NCI-H2196 treated with DMSO at 0.1 percent for 48 hours (cell line): ENCODE measurements at regions not wholly inside any gene's neighbourhood (a gene's known extent, or its start where the extent isn't known, plus 50 kb on each side); places are given as distances from the start of the nearest gene placed in this dataset.

Experiments
- DNase-seq: peaks from one replicate; lab custom pipeline; 2025; ENCODE audit not compliant: unreplicated experiment; lab: John Stamatoyannopoulos, UW

DNA sequence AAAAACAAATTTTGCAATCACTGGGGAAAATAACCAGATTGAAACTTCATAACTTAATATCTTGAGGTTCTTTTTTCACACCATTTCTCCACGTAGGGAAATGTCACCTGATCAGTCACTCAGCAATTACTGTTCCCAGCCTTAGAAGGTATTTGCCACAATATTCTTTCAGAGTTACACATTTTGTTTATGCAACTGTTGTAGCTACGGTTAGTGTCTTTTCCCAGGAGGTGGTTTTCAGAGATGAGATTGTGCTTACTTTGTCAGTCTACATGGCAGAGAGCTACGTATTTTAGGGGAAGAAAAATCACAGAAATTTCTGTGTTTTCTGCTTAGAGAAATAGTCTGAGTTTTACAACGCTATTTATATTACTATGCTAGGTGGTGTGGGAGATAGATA, 792.8 kb upstream of the B3GALT2 start:
- no peak for DNase-seq

- no peak for DNase-seq
These were observed 787.9 kb upstream of the B3GALT2 start for GRCh38 chr1:193974286-193974798.

DNA sequence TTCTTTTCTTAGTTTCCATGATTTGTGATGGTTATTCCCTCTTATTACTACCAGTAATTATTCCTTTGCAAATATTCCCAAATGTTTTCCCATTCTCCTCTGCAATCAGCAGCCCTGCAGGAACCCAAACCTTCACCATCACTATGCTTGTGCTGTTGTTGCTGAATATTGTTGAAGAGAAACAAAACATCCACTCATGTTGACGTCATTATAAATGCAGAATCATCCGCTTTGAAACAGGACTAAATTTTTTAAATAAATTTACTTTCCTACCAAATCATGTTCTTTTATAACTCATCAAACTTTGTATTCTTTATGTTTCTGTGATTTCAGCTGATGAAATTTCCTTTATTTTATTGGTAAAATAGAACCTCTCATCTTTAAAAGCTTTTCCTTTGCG, 787.0 kb upstream of the B3GALT2 start:
- no peak for DNase-seq

- DNase-seq: no peak
These were observed 785.2 kb upstream of the B3GALT2 start for GRCh38 chr1:193971595-193971994.

DNA sequence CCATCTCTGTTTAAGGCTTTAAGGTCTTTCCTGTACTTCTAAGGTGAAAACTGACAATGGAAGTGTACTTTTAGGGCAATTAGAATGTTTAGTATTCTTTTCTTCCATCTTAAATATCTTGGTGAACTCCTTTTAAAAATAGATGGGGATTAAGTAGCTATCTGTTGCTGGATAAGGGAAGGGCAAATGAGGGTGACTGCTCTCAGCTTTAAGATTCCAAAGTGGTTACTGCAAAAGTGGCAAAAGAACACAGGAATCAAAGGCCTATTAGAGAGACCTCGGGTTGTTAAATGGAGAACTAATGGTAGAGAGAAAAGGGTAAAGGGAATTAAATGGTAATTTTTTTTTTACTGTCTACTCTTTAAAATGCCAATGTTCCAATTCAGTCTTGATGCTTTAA, 774.1 kb upstream of the B3GALT2 start:
- no peak for DNase-seq

DNA sequence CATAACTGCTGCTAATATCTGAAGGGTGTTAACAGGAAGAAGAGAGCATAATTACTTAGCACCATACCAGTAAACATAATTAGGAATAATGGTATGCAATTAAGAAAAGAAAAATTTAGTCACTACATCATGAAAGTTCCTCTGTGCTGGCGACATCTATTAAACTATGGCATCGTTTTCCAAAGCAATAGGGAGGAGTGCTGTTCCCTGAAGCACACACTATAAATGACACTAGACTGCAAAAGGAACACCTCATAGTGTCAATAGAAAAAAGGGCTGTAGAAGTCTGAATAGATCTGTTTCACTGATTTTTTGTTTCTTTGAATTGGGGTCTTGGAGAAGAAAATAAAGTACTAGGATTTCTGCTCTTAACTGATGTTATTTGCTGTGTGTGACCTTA, 773.6 kb upstream of the B3GALT2 start:
- DNase-seq: no peak

DNA sequence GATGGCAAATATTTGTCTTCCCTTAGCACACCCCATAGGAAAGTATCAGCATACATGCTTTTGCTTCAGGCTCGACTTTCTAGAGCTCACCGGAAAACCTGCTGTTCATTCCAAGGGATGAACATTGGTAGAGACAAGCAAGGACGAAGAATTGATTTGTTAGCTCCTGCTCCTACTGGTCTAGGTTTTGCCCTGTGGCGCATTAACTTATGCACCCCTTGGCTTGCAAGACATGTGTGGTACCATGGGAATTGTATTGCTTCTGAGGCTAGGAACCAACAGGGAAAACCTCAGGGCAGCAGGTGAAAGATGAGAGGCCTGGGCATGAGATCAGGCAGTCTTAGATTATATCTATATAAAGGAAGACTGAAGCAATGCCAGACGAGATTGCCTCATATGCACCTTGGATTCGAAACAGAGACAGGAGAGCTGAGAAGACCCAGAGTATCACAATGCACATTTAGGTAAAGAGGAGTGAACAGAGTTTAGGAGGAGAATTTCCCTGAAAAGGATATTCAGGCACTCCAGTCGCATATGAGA, 771.2 kb upstream of the B3GALT2 start:
- DNase-seq: no peak

DNA sequence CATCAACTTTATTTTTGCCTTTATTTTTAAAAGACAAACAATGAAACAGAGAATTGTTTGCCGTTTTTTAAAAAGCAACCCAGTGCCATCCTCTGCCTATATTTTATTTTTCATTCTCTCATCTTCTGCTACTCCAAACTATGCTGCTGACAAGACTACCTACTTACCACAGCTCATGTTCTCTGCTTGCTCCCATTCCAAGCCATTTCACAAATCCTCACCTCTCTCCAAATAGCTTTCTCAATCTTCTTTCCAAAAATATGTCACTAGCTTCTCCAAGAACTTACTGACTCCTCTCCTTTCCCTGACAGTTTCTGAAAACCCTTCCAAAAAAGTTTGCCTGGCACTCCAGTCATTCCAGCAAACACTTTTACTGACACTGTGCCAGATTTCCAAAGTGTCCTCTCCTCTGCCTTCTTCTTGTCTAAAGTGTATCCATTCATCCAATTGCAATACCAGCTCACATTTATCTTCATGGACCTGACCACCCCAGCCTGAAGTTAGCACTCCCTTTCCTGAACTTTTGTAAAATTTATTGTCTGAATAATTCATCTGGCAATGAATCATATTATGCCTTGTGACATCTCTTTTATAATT, 766.5 kb upstream of the B3GALT2 start:
- no peak for DNase-seq

GRCh38 chr1:193951984-193952383, 765.6 kb upstream of the B3GALT2 start:
- no peak for DNase-seq

DNA sequence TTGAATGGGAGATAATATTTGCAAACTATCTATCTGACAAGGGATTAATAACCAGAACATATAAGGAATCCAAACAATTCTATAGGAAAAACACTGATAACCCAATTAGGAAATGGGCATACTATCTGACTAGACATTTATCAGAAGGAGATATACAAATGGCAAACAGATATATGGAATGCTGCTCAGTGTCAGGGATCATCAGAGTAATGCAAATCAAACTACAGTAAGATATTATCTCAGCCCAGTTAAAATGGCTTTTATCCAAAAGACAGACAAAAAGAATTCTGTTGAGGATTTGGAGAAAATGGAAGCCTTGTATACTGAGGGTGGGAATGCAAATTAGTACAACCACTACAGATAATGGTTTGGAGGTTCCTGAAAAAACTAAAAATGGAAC, 758.0 kb upstream of the B3GALT2 start:
- DNase-seq: no peak

DNA sequence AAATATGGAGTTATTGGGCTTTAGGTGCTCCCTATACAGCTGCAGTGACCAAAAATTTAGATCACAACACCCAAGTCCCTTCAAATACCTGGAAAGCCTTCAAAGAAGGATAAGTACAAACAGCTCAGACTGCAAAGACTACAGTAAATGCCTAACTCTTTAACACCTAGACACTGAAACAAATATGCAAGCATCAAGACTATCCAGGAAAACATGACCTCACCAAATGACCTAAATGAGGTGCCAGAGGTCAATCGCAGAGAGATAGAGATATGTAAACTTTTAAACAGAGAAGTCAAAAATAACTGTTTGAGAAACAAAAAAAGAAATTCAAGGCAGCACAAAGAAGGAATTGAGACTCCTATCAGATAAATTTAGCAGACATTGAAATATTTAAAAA, 753.8 kb upstream of the B3GALT2 start:
- DNase-seq: no peak

DNA sequence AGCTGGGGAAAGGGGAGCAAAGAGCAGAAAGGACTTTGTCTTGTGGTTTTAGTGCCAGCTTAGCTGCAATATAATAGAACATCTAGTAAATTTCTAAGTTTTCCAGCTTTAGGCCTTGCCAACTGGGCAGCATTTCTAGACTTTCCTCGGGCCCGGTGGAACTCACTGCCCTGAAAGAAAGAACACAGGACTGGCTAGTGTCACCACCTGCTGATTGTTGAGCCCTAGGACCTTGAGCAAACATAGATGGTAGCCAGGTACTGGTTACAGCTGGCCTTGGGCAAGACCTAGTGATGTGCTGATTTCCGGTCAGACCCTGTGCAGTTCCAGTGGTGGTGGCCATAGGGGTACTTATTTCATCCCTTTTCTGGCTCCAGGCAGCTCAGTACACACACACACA, 753.2 kb upstream of the B3GALT2 start:
- DNase-seq: no peak

- no peak for DNase-seq
These were observed 750.9 kb upstream of the B3GALT2 start for GRCh38 chr1:193937308-193937707.

DNA sequence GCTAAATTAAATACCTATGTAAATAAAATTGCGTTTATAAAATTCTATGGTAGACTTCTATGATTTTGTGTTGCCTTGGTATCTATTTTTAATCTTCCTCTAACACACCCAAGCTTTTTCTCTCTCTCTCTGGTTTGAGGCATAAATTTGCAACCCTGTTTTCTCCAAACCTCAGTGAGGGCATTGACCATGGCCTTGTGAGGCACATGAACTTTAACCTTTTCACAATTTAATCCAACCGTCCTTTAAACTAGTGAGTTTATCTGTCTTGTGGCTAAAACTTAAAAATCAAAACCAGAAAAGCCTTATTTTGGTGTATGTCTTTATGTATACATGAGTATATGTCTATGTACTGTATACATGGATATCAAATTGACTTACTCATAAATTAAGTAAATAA, 746.6 kb upstream of the B3GALT2 start:
- DNase-seq: no peak

DNA sequence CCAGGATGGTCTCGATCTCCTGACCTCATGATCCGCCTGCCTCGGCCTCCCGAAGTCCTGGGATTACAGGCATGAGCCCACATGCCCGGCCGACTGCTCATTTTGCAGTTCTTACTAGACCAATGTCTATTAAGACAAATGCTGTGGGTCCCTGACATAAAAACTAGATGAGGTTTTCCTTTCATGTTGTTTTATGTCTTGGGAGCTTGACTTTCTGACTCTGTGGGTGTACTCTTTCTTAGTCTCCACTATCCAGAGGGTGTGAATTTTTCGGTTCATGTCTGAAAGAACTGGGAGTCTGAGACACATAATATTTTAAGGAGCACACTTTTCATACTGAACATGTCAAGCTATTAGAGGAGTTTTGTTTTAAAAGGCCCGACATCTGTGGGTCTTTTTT, 744.9 kb upstream of the B3GALT2 start:
- no peak for DNase-seq

- no peak for DNase-seq
These were observed 743.1 kb upstream of the B3GALT2 start for GRCh38 chr1:193929374-193930033.

DNA sequence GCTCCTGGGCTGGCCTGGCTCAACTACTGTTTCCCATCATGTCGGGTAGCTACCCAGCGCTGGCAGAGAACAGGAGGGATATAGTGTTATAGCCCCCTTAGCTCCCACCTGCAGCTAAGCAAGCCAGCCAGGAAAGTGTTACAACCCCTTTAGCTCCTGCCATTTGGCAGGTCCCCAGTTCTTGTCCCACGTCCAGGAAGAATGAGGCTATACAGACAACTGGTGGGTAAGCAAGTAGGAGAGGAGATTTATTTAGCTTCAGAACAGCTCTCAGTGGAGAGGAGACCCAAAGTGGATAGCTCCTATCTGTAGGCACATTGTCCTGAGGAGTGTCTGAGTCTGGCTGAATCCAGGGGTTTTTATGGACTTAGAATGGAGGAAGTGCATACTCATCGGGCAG, 741.1 kb upstream of the B3GALT2 start:
- DNase-seq: no peak

DNA sequence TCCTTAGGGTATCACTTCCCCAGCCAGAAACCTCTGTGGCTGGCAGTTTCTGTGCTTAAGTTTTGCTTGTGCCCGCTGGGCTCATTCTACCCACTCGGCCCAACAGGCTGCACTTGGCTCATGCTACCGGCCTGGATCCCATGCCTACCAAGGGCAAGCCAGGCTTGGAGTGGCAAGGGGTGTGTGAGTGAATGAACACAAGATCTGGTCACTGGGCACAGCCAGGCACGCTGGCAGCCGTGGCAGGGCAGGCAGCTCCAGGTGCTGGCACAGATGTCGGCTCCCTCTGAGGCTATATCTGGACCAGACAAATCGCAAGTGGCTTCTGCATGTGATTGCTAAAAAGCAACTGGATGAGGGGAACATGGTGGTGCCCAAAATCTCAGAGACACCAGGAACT, 740.5 kb upstream of the B3GALT2 start:
- DNase-seq: no peak

GRCh38 chr1:193919827-193920226, 733.4 kb upstream of the B3GALT2 start:
- DNase-seq: no peak

- DNase-seq: no peak
These were observed 730.0 kb upstream of the B3GALT2 start for GRCh38 chr1:193916452-193916851.

DNA sequence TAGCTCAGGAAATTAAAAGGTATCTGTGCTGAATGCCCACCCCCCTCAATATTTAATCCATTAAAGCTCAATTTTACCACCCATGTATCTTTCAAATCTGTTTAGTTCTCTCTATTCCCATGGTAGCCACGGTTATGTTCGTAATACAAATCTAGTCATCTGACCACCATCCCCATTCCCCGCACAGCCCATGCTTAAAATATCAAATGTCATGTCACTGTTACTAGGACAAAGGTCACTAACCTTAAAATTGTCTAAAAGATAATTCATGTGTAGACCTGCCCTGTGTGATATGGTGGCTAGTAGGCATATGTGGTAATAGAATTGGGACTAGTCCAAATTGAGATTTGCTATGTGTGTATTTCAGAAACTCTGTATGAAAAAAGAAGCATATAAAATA, 728.5 kb upstream of the B3GALT2 start:
- no peak for DNase-seq

DNA sequence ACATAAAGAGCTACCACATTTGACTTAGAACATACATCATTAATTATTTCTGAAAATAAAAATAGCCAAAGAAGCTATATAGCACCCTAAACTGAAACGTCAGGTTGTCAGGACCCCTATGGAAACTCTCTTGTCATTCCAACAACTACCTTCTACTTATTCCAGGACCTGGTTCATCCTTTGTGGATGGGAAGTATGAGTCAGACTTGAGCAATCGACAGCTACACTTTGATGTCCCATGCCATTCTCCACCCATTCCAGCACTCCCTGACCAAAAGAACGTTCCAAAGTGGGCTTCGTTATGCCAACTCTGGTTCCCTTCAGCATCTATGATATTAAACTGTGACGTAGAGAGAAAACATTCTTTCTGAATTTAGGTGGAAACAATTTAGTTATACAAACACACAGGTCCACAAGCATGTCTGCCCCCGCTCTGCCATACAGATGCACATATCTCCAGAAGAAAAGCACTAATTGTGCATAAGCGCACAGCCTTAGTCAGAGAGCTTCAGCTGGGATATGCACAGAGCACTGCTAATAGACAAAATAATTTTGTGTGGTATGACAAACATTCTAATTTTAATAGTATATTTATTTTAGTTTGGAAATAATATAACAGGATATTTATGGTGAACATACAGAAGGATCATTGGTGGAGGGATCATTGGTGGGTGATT, 723.1 kb upstream of the B3GALT2 start:
- no peak for DNase-seq
